Stimulated activated CD4-positive, alpha-beta T cell treated with anti-CD3 and anti-CD28 coated beads, Interleukin-1b, Interleukin-23, amount 100 ng/mL, for 1 hour (primary cell): ENCODE measurements at regions not wholly inside any gene's neighbourhood (a gene's known extent, or its start where the extent isn't known, plus 50 kb on each side); places are given as distances from the start of the nearest gene placed in this dataset.

Source experiments
- DNase-seq, 2 donors: peaks; one replicate each; pipeline ENCODE4 v3.0.0-alpha.2; 2020; ENCODE audit warnings: low read depth in 2 of 2

DNA sequence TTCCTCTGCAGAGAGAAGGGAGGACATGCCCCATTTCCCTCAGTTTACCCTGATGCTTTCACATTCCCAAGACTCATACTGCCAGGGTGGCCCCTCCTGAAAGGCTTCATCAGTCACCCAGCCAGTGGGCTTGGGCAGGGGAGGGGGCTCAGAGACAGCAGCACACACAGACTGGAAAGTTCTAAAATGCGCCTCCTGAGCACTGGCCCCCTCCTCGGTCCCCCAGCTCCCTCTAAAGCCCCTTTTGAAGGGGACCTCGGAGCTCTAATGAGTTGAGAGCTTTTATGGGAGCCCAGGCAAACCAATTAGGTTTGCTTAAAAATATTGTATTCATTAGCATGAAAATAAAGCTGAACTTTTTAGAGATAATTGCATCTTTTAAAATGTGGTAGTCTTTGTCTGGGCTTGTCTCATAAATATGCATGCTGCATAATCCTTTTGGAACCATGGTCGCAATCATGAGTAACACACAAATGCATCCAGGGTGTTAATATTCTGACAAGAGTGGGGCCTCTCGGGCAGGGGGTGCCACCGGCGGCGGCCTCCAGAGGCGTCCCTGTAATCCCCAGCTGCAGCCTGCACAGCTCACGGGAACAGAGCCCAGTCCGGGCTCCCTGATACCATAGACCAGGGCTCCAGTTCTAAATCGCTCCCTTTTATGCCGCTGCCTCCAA lies 78.5 kb downstream of the RPLP1 start:
- DNase-seq = no peak

DNA sequence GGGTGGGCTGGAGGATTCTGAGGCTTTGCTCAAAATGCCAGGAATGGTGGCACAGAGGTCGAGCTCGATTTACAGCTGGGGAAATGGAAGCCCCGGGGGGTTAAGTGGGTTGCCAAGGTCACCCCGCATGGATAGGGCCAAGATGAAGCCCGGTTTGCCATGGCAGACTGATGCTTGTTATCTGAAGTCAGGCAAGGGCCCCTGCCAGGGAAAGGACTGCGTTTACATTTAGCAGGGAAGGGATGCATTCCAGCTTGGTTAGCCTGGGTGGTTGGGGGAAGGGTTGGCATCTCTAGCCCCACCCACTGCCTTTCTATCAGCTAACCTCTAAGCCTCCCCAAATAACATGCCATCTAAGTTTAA lies 79.0 kb downstream of the RPLP1 start:
- no peak for DNase-seq

DNA sequence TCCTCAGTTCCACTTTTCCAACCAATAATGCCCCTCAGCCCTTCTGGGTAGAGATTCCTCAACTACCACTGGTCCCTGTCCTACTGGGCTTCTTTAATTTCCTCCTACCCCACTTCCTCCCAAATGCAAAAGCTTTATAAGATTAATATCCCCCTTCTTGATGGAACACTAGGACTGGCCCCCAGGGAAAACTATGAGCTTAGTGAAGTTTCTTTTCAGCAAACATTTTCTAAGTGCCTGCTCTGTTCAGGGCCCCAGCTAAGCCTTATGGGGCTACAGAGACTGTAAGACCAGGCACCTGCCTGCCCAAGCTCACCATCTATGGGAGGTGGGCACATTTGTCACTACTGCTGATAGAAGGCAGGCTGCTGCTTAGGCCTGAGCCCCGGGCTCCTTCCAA lies 79.4 kb downstream of the RPLP1 start:
- no peak for DNase-seq

DNA sequence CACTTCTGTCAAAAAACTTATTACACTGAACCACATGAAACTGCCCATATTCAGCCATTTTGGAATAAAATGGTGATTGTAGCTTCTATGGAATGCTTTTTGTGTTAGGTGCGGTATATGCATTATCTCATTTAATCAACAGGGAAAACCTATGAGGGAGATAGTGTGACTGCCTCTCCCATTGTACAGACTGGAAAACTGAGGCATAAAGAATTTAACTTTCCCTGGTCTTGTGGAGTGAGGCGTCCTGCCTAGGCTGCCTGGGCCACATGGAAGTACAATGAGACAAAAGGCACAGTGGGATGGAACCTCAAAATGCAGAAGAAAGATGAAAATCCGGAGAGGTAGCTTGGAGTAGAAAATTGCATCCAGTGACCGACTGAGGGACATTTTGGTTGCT lies 80.2 kb downstream of the RPLP1 start:
- DNase-seq = no peak

DNA sequence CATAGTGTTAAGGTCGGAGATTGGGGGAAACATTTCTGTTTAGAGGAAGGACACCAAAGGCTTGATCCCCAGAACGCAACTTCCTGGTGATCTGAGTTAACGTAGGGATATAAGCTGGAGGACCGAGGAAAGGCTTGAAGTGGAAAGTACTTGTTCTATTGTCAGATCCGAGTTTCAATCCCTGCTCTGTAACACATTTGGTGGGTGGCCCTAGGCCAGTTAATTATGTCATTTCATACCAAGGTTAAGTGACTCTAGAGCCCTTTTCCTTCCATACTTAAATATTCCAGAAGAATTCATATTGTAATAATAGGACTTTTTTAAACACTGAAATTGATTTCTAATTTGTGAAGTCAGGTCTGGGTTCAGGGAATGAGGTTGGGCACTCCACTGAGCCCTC lies 80.9 kb downstream of the RPLP1 start:
- no peak for DNase-seq

DNA sequence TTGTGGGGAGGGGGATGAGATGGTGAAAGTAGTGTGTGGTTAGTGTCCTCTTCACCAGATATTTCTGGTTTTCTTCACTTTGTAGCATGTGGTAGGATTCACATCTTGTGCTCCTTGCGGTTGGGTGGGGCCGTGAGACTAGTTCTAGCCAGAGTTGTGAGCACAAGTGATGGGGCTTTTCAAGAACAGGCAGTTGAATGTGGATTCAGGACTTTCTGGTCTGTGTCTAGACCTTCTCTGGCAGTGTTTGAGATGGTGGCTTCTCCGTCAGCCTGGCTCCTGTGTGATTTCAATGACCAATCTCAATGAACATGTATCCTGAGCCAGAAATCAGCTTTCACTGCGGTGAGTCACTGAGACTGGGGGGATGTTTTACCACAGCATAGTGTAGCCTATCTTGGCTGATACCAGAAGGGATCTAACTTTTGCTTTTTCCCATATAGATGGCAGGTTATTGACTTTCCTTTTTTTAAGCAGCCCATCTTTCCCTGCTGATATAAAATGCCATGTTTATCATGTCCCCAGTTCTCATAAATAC lies 82.6 kb downstream of the RPLP1 start:
- DNase-seq = no peak

DNA sequence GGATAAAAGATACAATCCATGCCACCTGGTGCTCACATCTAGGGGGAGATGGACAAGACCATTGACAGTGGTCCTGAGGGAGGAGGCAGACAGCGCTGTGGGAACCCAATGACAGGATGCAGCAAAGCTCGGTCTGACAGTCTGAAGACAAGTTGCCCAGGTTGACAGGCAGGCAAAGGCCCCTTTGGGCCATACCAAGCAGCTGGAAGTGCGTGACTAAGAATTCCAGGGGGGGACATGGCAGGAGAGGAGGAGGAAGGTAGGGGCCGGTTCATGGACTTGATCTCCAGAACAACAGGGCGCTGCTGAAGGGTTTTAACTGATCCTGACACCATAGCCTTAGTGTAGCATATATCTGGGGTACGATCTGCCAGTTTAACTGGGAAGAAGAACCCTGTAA lies 83.4 kb downstream of the RPLP1 start:
- DNase-seq = no peak

DNA sequence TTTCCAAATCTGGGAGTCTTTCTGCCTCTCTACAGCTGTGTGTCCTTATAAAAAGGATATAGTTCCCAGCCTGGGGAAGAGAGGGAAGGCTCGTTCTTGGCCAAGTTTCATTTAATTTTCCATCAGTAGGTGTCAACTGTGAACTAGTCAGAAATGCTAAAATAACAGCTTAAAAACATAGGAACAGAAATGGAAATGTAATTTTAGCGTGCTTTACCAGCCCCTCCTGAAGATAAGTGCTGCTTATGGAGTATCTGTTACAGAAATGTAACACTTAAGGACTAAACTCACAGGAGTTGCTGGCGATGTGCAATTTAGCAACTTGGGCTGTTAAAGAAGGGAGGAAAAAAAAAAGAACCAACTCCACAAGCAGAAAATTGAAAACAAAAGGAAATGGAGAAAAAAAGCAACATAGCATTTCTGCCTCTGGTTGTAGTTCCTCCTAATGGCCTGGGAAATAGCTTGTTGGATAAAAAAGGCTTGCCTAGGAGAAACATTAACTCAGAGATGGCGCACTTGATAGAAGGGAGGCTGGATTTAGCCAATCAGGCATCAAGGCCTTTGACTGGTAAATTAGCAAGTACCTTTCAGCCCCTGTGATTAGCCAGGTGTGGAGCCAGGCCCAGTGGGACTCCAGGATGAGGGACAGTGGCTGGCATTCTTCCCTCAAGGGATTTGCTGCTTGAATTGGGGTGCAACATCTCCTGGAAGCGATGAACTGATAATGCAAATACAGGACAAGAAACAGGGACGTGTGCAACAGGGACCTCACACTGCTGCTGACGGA lies 84.3 kb downstream of the RPLP1 start:
- DNase-seq = no peak

DNA sequence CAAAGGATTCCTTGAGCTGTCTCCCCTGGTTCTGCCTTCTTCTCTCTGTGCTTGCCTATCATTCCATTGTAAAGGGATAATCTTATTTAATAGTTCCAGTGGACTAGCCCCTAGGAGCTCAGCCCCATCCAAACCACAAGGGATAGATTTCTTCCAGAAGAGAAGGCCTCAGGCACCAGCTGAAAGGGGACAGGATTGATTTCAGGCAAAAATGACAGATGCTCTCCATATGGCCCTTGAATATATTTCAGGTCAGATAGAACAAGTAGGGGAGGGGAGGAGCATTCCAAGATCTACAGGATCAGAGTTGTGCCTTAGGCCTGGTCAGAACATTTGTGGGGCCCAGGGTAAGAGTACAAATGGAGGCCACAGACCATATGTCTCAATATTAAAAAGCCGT lies 85.3 kb downstream of the RPLP1 start:
- DNase-seq = no peak

DNA sequence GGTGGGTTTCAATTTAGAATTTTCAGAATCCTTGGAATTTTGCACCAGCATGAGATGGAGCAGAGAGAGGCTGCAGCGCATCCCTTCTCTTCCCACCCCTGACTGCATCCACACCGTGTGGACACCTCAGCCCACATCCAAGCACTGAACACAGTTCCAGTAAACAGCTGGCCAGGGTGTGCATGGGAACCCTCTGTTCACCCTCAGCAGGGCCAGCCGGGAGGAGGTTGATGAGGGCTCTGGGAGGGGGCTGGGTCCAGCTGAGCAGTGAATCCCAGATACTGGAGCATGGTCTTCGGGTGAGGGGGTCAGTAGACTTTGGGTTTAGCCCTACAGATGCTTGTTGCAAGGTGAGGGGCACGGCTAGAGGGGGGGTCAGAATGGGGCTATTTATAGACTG lies 85.8 kb downstream of the RPLP1 start:
- DNase-seq = no peak

DNA sequence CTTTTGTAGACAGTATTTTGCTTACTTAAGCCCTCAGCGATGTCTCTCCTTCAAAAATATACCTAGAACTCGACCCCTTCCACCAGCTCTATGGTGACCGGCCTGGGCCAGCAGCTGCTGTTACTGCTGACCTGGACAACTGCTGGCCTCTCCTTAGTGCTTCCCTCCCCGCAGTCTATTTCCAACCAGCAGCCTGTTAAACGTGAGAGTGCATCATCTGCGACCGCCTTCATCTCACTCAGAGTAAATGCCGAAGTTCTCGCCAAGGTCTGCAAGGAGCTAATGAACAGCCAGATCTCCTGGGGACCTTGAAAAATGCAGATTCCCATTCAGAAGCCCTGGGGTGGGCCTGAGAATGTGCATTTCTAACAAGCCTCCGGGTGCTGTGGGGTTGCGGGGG lies 86.7 kb downstream of the RPLP1 start:
- DNase-seq = no peak

DNA sequence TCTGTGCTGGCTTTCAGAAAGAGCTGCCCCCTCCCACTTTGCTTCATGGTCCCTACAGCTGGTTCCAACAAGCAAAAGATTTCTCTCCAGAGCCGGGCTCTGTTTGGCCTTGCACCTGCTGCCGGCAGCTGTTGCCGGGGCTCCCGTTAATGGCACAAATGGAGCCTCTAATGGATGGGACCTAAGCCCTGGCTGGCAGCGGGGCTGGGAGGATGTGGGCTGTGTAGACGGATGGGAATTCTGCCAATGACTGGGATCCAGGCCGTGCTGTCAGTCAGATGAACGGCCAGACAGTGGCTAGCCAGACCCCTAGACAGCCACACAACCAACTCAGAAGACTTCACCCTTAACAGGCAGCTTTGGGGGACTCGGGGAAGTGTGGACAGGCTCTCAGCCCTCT lies 88.0 kb downstream of the RPLP1 start:
- no peak for DNase-seq

DNA sequence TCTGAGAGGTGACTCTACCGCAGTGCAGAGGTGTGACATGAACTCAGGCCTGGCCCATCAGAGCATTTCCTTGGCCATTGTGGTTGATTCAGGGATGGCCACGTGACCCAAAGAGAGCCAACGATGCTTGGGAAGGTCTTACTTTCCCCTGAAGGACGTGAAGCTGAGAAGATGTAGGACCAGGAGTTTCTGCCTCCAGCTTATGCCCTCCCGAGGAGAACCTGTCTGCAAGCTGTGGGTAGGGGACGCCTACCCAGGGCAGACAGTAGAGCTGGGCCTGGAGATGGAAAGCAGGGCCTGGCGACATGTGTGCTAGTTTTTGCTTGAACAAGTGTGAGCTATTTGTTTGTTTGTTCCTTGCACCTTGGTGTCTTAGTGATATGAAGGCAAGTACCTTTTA lies 89.4 kb downstream of the RPLP1 start:
- DNase-seq = no peak

DNA sequence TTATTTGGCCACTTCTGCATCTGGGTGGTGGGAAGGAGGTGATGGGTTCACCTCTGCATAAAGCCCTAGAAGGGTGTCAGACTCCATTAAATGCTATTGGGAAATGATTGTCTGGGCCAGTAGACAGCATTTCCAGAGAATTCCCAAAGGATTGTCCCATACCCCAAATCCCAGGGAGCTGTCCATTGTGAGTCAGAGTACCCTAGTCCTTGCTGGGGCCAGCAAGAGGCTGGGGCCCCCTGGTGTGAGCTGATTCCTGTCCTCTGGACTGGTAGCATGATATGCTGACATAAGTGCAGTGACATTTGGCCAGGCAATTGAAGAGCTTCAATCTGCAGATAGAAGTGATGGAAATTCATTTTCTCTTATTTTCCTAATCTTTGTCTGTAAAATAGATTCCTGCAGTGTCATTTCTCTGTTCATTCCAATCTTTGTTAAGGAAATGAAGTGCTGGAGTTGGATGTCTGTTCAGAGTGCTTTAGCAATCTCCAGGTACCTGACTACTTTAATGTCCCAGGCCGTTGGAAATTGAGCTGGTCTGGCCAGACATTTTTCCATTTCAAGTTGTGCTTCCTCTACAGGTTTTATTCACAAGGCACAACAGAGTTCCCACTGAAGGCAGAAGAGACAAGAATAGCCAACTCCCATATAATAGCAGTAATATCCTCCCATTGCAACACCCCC lies 91.2 kb downstream of the RPLP1 start:
- no peak for DNase-seq

DNA sequence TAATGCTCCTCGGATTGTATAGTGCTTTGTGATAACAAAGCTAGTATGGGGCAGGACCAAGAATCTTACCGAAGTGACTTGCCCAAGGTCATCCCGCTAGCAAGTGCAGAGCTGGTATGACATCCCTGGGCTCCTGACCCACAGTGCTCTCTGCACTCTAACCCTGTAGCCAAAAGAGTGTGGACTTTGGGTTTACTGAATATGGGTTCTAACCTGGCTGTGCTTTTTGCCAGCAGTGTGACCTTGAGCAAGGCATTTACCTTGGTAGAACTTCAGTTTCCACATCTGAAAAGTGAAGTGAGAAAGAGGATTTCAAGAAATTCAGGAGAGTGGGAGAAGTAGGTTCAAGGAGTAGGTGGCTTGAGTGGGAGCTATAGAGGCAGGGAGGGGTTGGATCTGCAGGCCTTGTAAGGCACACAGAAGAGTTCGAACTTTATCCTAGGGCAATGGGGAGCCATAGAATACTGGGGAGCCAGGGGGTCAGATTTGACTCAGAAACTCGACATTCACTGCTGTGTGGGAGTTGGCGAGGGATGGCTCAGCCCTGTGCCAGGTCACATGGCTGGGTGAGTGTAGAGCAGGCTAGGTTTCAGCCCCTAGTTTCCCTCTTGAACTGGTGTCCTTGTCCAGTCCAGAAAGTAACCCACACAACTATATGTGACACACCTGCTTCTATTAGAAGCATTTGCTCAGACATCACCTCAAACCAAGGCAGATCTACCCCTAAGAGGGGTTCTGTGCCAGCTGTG lies 91.9 kb downstream of the RPLP1 start:
- DNase-seq = no peak

DNA sequence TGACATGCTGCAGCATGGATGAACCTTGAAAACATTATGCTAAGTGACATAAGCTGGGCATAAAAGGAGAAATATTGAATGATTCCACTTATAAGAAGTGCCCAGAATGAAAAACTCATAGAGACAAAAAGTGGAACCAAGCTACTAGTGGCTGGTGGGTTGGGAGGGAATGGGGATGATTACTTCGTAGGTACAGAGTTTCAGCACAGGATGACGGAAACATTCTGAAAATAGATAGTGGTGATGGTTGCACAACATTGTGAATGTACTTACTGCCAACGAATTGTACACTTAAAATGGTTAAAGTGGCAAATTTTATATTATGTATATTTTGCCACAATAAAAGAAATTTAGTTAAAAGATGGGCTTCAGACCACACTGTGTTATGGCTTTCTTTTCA lies 93.6 kb downstream of the RPLP1 start:
- DNase-seq = no peak

DNA sequence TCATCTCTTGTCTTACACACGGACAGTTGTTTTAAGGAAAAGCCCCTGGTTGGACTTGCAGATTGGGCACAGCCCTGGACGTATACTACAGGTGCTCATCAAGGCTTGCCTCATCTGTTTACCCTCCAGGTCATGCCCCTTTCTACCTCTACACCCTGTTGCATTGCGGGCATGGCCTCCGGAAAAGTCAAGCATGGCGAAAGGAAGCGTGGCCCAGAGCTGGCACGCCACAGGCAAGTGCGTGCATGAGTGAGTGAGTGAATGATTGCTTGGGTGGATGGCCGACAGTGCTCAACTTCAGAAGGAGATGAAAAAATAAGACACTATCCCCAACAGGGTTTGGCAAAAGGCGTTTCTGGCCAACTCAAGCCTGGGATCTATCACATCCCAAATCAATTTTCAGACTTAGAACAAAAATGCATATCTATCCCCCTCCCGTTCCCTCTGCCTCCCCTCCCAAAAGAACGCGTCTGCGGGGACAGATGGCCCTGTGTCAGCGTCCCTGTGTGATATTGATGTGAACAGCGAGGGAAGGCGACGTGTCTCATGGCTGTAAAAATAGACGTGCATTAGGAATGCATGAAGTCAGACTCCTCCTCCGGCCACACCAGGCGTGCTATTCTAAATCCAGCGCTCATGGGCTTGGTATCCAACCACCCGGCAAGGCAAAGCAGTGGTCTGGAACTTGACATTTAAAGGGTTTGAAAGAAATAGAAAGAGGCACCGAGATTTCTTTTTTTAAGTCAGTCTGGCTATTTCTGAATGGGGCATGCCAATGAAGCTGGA lies 96.0 kb downstream of the RPLP1 start:
- no peak for DNase-seq

DNA sequence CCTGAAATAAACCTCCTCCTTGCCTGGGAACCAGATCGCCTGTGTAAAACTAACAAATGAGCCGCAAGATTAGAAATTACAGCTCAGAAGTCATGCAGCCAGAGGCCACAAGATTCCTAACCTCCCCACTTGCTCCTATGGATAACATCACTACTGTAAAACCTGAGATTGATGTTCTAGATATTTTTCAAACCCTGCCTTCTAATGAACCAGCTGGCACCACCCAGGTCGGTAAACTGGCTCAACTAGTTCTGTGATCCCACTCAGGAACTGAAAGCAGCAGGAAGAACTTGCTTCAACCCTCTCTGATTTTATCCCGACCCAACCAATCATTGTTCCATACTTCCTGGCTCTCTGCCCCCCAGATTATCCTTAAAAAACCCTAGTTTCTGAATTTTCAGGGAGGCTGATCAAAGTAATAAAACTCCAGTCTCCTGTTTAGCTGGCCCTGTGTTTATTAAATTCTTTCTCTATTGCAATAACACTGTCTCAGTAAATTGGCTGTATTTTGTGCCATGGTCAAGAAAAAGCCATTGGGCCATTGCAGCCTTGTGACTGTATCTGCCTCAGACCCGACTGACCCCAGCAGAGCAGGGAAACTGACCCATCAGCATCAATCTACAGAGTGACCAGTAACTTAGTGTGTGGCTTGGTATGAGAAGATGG lies 98.9 kb downstream of the RPLP1 start:
- DNase-seq = no peak

DNA sequence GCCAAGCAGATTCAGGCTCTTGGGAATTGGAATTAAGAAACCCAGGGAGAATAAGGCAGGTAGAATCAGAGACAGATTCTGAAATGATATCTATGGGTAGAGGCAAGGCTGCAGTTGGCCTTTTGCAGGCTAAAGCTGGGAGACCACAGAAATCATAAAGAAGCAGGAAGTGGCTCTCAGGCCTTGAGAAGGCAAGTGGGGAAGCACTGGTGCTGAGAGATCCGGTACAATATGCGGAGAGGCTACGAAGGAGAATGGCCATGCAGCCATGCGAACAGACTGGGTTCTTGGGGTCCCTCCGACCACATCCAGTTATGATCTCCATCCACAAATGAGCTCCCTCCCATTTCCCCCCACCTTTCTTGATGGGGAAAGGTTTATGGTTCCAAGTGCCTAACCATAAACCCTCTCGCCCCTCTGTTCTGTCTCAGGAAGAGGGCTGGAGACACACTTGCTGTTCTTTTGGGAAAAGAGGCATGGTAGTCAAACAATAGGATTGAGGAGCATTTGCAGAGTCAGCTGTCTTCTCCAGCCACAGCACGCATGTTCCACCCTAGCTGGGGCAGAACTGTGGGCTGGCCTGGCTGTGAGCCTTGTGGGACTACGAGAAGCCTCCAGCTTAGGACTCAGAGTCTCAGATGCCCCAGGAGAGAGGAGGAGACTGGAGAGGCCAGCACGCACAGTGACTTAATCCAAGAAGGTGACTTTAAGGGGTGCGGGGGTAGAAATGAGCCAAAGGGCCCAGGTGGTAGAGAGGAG lies 99.6 kb downstream of the RPLP1 start:
- DNase-seq = no peak

DNA sequence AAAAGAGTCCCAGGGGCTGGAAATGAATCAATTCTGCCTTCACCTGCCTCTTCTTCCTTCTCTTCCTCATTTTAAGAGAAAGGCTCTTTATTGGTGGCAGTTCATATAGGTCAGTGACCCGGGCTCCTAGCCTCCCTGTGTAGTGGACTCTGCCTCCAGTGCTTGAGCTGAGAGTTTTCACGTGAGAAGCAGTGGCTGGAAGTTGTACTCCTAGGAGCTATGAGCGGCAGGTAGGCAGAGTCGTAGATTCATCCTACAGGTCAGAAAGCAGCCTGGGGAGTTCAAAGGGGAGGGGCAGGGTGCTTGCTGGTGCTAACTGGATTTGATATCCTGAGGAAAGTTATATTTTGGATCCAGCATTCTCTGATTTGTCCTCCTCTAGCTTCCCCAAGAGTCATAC lies 101.1 kb downstream of the RPLP1 start:
- DNase-seq = no peak
